ENCODE measurements at regions not wholly inside any gene's neighbourhood (a gene's known extent, or its start where the extent isn't known, plus 50 kb on each side); places are given as distances from the start of the nearest gene placed in this dataset.

- TF ChIP-seq CTCF (optimal IDR thresholded peaks at IDR 0.05 in 1 of 3, IDR thresholded peaks at IDR 0.05 in 1 of 3, conservative IDR thresholded peaks at IDR 0.05 in 1 of 3; ENCODE audit: extremely low read depth in 1 of 3, insufficient read depth in 2 of 3, low read length in 3 of 3), result no peak
- no peak for TF ChIP-seq EZH2 (IDR thresholded peaks at IDR 0.05; ENCODE audit: low read length)
Measured at GRCh38 chr16:86231996-86232350, 278.4 kb upstream of the FOXF1 start.

Data from keratinocyte (primary cell).